ENCODE measurements at regions not wholly inside any gene's neighbourhood (a gene's known extent, or its start where the extent isn't known, plus 50 kb on each side); places are given as distances from the start of the nearest gene placed in this dataset.
A peak's percentile ranks its signal among the peaks of the same experiment; 100 is the strongest.

- TF ChIP-seq CTCF (IDR thresholded peaks at IDR 0.05) = no peak
- TF ChIP-seq POLR2A (IDR thresholded peaks at IDR 0.05) = no peak
- Histone ChIP-seq H3K27ac (no peak overlapping the region), H3K4me3 (no peak overlapping the region), H3K36me3 (no peaks in the 10 kb centered on the region), H3K4me1 (no peaks in the 10 kb centered on the region), H3K27me3 (peaks cover 0 to 8% of the 10 kb centered on the region in 2 donors), H3K9me3 (no peaks in the 10 kb centered on the region)
- intact Hi-C loops (cut with DNase I; ENCODE audit: low total_unique reads) = no loop called here
- no peak for DNase-seq
These were observed 141.4 kb upstream of the MKI67 start for GRCh38 chr10:128267581-128267980.

- Histone ChIP-seq H3K27ac (no peak overlapping the region), H3K27me3 (peaks cover 0 to 8% of the 10 kb centered on the region in 2 donors), H3K4me1 (no peaks in the 10 kb centered on the region), H3K9me3 (no peaks in the 10 kb centered on the region), H3K36me3 (no peaks in the 10 kb centered on the region), H3K4me3 (no peak overlapping the region)
- intact Hi-C loops (cut with DNase I; ENCODE audit: low total_unique reads) = no loop called here
- TF ChIP-seq CTCF (IDR thresholded peaks at IDR 0.05) (peak in 1 of 4 experiments; percentile 20), POLR2A (IDR thresholded peaks at IDR 0.05) (no peak)
- no peak for DNase-seq
These were observed 141.9 kb upstream of the MKI67 start for GRCh38 chr10:128268015-128268722.

- Histone ChIP-seq H3K27ac (no peak overlapping the region), H3K9me3 (no peaks in the 10 kb centered on the region), H3K4me1 (no peaks in the 10 kb centered on the region), H3K36me3 (no peaks in the 10 kb centered on the region), H3K27me3 (no peaks in the 10 kb centered on the region), H3K4me3 (no peak overlapping the region)
- TF ChIP-seq CTCF (IDR thresholded peaks at IDR 0.05) = no peak
- no peak for TF ChIP-seq POLR2A (IDR thresholded peaks at IDR 0.05)
- intact Hi-C loops (cut with DNase I; ENCODE audit: low total_unique reads) = no loop called here
- no peak for DNase-seq
These were observed 148.7 kb upstream of the MKI67 start for GRCh38 chr10:128274938-128275337.

- Histone ChIP-seq H3K27ac (no peak overlapping the region), H3K27me3 (no peaks in the 10 kb centered on the region), H3K36me3 (no peaks in the 10 kb centered on the region), H3K4me3 (no peak overlapping the region), H3K4me1 (no peaks in the 10 kb centered on the region), H3K9me3 (no peaks in the 10 kb centered on the region)
- TF ChIP-seq POLR2A (IDR thresholded peaks at IDR 0.05) (no peak), CTCF (IDR thresholded peaks at IDR 0.05) (no peak)
- intact Hi-C loops (cut with DNase I; ENCODE audit: low total_unique reads) = no loop called here
- DNase-seq = no peak
These were observed 149.4 kb upstream of the MKI67 start for GRCh38 chr10:128275388-128276177.

GRCh38 chr10:128277267-128277840, 151.1 kb upstream of the MKI67 start:
- Histone ChIP-seq H3K27ac (no peak overlapping the region), H3K36me3 (no peaks in the 10 kb centered on the region), H3K4me3 (no peak overlapping the region), H3K4me1 (no peaks in the 10 kb centered on the region), H3K27me3 (no peaks in the 10 kb centered on the region), H3K9me3 (no peaks in the 10 kb centered on the region)
- intact Hi-C loops (cut with DNase I; ENCODE audit: low total_unique reads) = no loop called here
- TF ChIP-seq CTCF (IDR thresholded peaks at IDR 0.05) = no peak
- TF ChIP-seq POLR2A (IDR thresholded peaks at IDR 0.05) = no peak
- no peak for DNase-seq

Measured in uterus (tissue), 3 donors.